Peyer's patch (tissue), 4 donors: ENCODE measurements at regions not wholly inside any gene's neighbourhood (a gene's known extent, or its start where the extent isn't known, plus 50 kb on each side); places are given as distances from the start of the nearest gene placed in this dataset.

Experiments
- POLR2A ChIP-seq, 2 donors: fragments of 450-650 bp; IDR thresholded peaks; one replicate each; pipeline ENCODE4 v1.5.1; 2017; ENCODE audit warnings: antibody characterized with exemption in 2 of 2, mild to moderate bottlenecking in 2 of 2, moderate library complexity in 2 of 2
- TF ChIP-seq, protein P1 (sequence below), 6 experiments: fragments of 450-650 bp in 4 of 6; fragments of 200-600 bp in 2 of 6; sonication (generic) in 1 of 6; IDR thresholded peaks; one replicate each; pipeline ENCODE4 v1.5.1; 2017 to 2019; ENCODE audit warnings: antibody characterized with exemption in 6 of 6, mild to moderate bottlenecking in 3 of 6, moderate library complexity in 1 of 6

DNA sequence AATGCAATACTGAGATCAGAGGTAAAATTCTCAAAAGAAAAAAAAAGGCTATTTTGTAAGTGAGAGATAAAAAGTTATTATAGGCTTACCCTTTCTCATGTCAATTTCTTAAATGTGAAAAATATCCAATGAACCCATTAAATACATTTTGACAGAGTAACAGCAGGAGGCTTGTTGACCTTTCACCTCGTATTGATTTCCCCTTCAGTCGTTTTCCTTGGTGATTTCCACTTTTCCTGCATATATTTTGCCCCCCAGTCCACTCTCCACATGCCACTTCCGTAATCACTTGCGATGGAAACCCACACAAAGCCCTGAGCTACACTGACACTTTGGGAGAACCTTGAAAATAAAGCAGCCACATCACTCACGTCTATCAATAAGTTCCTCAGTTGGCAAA lies 248.1 kb upstream of the OBI1 start:
- TF ChIP-seq, protein P1, sequence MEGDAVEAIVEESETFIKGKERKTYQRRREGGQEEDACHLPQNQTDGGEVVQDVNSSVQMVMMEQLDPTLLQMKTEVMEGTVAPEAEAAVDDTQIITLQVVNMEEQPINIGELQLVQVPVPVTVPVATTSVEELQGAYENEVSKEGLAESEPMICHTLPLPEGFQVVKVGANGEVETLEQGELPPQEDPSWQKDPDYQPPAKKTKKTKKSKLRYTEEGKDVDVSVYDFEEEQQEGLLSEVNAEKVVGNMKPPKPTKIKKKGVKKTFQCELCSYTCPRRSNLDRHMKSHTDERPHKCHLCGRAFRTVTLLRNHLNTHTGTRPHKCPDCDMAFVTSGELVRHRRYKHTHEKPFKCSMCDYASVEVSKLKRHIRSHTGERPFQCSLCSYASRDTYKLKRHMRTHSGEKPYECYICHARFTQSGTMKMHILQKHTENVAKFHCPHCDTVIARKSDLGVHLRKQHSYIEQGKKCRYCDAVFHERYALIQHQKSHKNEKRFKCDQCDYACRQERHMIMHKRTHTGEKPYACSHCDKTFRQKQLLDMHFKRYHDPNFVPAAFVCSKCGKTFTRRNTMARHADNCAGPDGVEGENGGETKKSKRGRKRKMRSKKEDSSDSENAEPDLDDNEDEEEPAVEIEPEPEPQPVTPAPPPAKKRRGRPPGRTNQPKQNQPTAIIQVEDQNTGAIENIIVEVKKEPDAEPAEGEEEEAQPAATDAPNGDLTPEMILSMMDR (IDR thresholded peaks at IDR 0.05): no peak
- TF ChIP-seq POLR2A (IDR thresholded peaks at IDR 0.05): no peak
